ENCODE measurements at regions not wholly inside any gene's neighbourhood (a gene's known extent, or its start where the extent isn't known, plus 50 kb on each side); places are given as distances from the start of the nearest gene placed in this dataset.
A peak's percentile ranks its signal among the peaks of the same experiment; 100 is the strongest.
"Not testable (repeated sequence)": the region's sequence is repeated elsewhere in the genome, so short reads cannot be mapped to it uniquely, and the experiment has no call there.

GRCh38 chr6:163748036-163748435, 333.5 kb downstream of the QKI start:
- DNase-seq (ENCODE audit: low read depth) = no peak

- not testable (repeated sequence) for DNase-seq (ENCODE audit: low read depth)
Observed at GRCh38 chr6:163747058-163747457, 332.5 kb downstream of the QKI start.

- peak; percentile 56 for DNase-seq (ENCODE audit: low read depth)
Observed at GRCh38 chr6:163745536-163746400, 331.2 kb downstream of the QKI start.

GRCh38 chr6:163744256-163744925, 329.9 kb downstream of the QKI start:
- no peak for DNase-seq (ENCODE audit: low read depth)

GRCh38 chr6:163743796-163744195, 329.3 kb downstream of the QKI start:
- DNase-seq (ENCODE audit: low read depth) = no peak

- no peak for DNase-seq (ENCODE audit: low read depth)
Observed at GRCh38 chr6:163741743-163742363, 327.3 kb downstream of the QKI start.

- no peak for DNase-seq (ENCODE audit: low read depth)
Observed at GRCh38 chr6:163741342-163741741, 326.8 kb downstream of the QKI start.

GRCh38 chr6:163739966-163740365, 325.4 kb downstream of the QKI start:
- DNase-seq (ENCODE audit: low read depth) = no peak

- peak; percentile 86 for DNase-seq (ENCODE audit: low read depth)
Observed at GRCh38 chr6:163739408-163739725, 324.8 kb downstream of the QKI start.

GRCh38 chr6:163738725-163739407, 324.3 kb downstream of the QKI start:
- no peak for DNase-seq (ENCODE audit: low read depth)

- no peak for DNase-seq (ENCODE audit: low read depth)
Observed at GRCh38 chr6:163738304-163738703, 323.8 kb downstream of the QKI start.

- DNase-seq (ENCODE audit: low read depth) = no peak
Observed at GRCh38 chr6:163735076-163735475, 320.6 kb downstream of the QKI start.

- DNase-seq (ENCODE audit: low read depth) = no peak
Observed at GRCh38 chr6:163733061-163733460, 318.5 kb downstream of the QKI start.

- DNase-seq (ENCODE audit: low read depth) = no peak
Observed at GRCh38 chr6:163732479-163732878, 318.0 kb downstream of the QKI start.

GRCh38 chr6:163732014-163732351, 317.5 kb downstream of the QKI start:
- not testable (repeated sequence) for DNase-seq (ENCODE audit: low read depth)

GRCh38 chr6:163731215-163732013, 316.9 kb downstream of the QKI start:
- no peak for DNase-seq (ENCODE audit: low read depth)

GRCh38 chr6:163730246-163731210, 316.0 kb downstream of the QKI start:
- no peak for DNase-seq (ENCODE audit: low read depth)

GRCh38 chr6:163729127-163729872, 314.8 kb downstream of the QKI start:
- no peak for DNase-seq (ENCODE audit: low read depth)

GRCh38 chr6:163728442-163729126, 314.1 kb downstream of the QKI start:
- DNase-seq (ENCODE audit: low read depth) = no peak

Measured in forelimb muscle (tissue), 1 donor.